T-helper 2 cell (primary cell): ENCODE measurements at regions not wholly inside any gene's neighbourhood (a gene's known extent, or its start where the extent isn't known, plus 50 kb on each side); places are given as distances from the start of the nearest gene placed in this dataset.
"Not testable (repeated sequence)": the region's sequence is repeated elsewhere in the genome, so short reads cannot be mapped to it uniquely, and the experiment has no call there.

Experiments
- DNase-seq, 5 experiments: peaks; one replicate each; pipeline versions ENCODE4 v3.0.0 to v3.0.0-alpha.2; 2012 to 2022

DNA sequence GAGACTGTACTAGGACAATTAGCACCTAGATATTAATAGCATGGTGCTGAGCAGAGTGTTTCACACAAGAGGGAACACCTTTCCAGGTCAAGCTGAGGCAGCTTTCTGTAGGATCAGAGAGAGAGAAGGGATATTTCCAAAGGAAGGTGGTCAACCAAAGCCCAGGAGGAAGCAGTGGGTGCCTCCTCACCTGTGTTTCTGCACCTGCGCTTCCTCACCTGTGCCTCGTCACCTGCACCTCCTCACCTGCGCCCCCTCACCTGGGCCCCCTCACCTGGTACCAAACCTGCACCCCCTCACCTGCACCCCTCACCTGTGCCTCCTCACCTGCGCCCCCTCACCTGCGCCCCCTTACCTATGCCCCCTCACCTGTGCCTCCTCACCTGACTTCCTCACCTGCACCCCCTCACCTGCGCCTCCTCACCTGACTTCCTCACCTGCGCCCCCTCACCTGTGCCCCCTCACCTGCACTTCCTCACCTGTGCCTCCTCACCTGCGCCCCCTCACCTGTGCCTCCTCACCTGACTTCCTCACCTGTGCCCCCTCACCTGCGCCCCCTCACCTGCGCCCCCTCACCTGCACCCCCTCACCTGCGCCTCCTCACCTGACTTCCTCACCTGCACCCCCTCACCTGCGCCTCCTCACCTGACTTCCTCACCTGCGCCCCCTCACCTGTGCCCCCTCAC is 67.9 kb downstream of the TTLL2 start:
- peak in 1 of 5 experiments; percentile 5 for DNase-seq

DNA sequence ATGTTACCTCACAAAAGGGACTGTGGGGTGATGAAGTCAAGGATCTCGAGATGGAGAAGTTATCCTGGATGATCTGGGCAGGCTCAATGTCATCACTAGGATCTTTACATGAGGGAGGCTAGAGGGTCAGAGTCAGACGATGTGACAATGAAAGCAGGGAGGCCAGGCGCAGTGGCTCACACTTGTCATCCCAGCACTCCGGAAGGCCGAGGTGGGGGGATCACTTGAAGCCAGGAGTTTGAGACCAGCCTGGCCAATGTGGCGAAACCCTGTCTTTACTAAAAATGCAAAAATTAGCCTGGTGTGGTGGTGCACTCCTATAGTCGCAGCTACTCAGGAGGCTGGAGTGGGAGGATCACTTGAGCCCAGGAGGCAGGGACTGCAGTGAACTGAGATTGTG is 68.8 kb downstream of the TTLL2 start:
- DNase-seq: no peak

DNA sequence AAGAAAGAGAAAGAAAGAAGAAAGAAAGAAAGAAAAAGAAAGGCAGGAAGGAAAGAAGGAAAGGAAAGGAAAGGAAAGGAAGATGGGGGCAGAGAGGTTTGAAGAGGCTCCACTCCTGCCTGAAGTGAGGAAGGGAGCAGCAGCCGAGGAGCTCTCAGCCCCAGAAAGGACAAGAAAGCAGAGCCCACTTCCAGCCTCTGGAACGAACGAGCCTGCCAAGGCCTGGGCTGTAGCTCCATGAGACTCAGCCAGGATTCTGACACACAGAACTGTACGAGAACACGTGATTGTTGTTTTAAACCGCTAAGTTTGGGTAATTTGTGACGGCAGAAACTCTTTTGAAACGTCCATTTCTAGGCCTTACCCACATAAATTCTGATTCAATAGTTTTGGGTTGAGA is 69.5 kb downstream of the TTLL2 start:
- no peak for DNase-seq

DNA sequence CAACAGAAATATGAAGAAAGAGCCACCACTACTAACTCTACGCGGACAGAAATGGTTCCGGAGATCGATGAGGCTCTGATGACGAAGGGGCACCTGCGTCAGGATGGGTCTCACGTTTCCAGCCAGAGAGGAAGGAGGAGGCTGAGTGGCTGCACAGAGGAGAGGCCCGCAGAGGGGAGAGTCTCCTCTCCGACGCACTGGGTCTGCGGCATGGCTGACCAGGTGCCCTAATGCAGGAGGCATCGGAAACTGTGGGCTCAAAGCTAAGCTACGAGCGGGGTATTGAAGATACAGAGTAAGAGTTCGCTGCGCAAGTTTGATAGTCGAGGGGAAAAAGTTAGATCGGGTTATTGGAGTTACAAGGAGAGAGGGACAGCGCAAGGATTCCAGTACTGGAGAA is 69.9 kb downstream of the TTLL2 start:
- no peak for DNase-seq

DNA sequence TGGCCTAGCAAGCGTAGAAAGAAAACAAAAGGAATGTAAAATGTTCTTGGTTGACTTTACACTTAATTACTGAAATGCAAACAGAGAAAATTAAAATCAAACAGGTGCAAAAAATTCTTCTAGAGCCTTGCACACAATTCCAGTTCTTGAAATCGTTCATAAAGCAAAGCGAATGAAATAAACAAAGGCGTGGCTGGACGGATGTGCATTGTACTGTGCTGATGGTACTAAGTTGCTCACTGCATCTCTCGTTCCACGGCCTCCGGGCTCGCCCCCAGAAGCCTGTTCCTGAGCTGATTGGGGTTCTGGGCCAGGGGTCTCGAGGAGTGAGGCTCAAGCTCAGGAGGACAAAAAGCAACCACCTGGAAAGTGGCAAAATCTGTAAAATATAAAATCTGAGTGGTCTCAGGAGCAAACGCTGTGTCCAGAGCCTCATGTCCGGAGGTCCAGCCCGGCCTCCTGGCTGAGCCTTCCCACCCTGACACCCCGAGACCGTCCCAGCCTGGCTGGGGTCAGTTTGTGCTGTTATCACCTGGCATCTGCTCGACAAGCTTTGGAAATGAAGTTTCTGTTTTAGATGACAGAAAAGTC is 71.3 kb downstream of the TTLL2 start:
- DNase-seq: no peak

DNA sequence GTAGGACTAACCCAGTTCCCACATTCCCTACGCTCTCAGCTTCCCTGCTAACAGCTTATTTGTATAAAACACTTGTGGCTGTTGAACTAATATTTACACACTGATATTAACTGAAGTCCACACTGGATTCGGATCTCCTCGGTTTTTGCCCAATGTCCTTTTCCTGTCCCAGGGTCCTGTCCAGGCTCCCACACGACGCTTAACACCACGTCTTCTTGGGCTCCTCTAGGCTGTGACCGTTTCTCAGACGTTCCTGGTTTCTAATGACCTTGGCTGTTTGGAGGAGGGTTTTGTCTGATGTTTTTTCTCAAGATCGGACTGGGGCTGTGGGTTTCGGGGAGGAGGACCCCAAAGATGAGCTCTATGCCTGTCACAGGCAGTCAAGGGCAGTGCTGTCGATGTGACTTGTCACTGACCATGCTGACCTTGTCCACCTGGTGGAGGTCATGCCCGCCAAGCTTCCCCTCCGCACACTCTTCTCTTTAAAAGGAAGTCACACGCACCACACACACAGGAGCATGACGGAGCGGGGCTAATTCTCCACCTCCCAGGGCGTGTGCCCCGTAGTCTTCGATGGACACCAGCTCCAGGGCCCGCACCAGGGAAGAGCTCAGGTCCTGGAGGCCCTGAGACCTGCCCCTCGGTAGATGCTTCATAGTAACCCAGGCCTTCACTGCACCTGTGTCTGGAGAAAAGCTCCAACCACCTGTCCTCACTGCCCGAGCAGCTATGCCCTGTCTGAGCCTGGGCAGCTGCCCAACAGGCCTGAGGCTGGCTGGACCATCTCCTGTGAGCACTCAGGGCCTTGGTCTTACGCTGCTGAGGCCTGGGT is 72.0 kb downstream of the TTLL2 start:
- no peak for DNase-seq

DNA sequence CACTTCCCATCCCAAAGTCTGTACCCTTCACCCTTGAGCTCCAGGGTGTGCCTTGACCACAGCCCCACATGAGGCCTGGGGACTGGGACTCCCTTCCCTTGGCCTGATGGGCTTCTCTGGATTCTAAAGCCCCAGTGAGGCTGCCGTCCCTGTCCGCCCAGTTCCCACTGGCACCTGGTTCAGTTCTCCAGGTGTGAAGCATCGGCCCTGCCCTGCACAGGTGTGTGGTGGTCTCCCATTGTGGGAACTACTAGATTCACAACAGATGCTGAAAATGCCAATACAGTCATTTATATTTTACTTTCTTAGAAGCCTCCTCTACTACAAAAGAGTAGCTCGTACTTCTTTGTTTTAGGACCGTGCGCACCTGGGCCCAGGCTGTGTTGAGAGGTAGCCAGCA is 72.8 kb downstream of the TTLL2 start:
- DNase-seq: no peak

DNA sequence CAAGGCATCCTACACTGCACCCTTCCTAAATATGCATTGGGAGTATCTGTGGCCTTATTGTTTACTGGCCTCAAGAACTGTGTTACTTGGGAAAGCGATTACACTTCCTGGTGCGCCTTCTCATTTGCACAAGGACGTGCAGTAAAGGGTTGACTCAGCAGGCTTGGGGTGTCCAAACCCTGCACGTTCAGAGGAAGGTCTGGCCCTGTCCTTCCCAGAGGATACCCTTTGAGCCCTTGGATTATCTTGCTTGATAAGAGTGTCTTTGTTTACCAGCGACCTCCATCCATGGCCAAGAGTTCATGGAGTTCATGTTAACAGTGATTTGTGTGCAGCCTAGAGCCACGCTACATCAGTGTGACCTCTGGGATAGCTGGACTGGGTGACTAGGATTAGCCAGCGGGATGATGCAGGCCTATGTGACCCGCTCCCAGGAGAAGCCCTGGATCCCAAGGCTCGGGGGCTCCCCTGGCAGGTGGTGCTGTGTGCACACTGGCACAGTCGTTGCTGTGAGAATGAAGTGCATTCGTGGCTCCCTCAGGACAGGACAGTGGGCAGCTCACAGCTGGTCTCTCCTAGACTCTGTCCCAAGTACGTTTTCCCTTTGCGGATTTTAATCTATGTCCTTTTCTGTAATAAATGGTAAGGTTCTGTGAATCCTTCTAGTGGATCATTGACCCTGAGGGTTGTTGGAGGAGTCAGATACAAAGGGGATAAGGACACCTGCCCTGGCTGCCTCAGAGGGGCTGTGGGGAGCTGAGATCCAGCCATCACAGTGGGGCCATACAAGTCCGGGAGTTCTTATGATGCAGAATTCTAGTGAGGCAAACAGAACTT is 73.5 kb downstream of the TTLL2 start:
- no peak for DNase-seq

DNA sequence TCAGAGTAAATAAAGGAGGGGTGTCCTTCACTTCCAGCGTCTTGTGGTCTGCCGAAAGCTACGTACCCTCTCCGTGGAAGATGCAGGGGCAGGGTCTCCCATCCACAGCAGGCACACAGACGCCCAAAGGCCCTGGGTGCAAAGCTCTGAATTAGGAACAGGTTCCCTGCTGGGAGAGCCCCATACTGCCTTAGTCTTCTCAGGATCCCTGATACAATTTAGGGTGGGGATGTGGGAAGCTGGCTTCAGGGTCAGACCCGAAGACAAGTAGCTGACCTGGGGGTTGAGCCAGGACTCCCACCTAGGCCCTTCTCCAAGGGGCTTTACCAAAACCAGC is 74.1 kb downstream of the TTLL2 start:
- no peak for DNase-seq

DNA sequence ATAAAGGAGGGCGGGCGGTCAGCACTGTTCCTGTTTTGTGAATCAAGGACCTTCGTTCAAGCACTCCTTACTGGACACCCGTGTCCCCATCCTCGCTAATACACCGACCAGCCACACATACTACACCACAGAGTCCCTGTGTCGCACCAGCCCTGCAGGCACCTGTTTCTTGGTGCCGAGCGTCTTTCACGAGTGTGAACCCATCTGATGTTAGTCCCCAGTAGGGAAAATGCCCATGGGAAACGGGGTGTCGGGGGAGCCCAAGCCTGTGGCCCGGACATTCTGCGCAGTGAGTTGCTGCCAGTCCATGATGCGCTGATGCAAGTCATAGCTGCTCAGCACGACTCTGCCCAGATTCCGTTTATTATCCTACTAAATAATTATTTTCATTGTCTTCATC is 74.7 kb downstream of the TTLL2 start:
- no peak for DNase-seq

DNA sequence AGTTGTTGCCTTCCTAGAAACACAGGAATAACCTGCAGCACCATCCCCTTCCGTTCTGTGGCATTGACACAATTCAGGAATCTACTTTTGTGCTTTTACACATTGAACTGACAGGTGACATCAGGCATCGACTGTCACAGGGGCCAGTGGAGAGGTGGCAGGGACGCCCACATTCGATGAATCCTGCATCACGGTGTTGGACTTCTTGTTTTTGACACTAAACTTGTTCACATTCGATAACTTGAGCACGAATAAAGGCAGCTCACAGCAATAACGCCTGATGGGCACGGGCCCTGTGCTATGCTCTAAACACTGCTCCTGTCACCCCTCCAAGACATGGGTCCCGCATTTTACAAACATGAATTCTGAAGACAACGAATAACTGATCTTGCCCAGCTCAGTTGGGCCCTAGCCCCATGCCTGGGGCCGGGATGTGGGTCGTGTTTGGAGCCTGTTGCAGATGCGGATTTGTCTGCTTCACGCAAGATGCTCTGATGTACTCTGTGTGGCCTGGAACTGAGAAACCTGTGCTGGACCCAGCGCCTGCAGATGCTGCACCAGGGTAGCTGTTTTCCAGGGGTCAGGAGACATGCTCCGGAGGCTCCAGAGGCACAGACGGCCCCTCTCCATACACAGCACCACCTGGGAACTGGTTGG is 75.7 kb downstream of the TTLL2 start:
- no peak for DNase-seq

DNA sequence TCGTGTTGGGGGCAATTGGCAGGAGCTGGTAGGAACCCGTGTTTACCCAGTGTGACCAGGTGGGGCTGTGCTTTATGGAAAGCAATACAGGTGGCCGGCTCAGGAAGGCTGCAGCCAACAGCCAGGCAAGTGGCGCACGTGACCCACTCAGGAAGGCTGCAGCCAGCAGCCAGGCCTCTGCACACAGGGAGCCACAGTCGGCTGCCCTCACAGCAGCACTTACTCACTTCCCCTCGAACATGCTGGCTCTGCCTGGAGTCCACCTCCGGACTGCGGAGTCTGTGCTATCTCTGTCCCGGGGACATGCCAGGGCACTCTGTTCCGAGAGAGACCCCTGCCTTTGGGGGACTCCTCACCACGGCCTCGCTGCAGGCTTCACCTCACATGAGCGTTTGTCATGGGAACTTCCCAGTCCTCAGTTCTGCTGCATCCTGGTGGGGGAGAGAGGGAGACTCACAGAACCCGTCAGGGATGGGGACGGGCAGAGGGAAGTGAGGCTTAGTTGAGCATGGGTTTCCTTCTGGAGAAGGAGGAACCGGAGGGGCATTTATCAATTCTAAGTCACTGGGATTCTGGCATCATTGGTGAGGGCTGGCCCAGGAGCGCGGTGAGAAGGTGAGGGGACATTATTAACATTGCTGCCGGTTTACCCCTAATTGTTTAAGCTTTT is 76.8 kb downstream of the TTLL2 start:
- no peak for DNase-seq

DNA sequence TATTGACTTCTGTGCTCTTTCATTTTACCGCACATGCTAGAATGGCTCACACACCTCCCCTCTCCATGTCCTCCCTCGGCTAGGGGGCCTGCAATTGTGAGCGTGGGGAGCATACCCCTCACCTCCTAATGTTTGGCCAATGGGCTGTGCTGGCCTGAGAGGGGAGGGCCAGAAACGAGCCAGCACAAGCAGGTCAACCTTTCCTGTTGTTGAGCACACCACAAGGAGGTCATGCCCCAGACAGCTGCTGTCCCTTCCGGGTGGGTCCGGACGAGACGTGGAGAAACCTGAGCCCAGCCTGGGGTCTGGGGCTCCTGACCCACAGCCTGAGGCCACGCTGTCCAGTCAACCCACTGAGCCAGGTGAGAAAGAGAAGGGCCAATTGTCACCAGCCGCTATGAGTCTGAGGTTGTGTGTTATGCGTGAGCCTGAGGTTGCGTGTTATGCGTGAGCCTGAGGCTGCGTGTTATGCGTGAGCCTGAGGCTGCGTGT is 77.4 kb downstream of the TTLL2 start:
- no peak for DNase-seq

DNA sequence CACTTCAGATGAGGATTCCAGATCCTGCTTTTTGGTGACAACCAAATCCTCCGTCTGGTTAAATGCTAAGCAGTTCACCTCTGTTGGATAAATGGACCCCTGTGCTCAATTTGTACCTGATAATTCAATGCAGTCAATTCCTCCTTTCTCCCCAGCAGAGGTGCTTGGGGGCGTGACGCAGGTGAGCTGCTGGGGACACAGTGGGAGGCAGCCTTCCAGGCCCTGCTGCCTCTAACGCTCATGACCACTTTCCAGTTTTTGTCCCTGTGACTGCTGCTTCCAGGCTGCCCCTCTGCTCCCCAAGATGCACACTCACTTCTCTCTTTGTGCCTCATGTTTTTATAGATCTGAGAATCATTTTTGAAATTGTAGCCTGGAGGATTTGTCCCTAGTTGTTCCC is 78.5 kb downstream of the TTLL2 start:
- no peak for DNase-seq

DNA sequence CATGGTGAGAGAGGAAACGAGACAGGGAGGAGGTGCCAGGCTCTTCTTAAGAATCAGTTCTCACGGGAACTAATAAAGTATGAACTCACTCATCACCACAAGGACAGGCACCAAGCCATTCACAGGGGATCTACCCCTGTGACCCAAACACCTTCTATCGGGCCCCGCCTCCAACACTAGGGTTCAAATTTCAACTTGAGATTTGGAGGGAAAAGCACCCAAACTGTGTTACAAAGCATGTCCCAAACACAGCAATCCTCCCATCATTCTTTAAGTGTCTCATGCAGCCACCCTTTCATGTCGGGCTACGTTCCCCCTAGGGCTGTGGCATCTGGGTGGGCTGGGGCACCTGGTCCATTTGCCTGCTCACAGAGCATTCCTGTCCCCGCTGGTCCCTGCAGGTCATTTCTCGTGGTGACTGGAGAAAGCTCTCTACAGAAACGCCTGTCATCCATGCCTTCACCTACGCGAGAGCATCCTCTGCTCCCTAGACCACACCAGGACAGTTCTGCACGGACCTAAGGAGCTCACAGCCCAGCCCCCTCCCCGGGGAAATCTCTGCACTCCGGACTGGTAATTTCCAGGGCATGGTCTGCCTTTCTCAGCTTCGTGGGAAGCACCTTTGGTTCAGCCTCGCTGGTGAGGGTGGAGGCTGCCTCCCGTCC is 79.6 kb downstream of the TTLL2 start:
- DNase-seq: no peak

DNA sequence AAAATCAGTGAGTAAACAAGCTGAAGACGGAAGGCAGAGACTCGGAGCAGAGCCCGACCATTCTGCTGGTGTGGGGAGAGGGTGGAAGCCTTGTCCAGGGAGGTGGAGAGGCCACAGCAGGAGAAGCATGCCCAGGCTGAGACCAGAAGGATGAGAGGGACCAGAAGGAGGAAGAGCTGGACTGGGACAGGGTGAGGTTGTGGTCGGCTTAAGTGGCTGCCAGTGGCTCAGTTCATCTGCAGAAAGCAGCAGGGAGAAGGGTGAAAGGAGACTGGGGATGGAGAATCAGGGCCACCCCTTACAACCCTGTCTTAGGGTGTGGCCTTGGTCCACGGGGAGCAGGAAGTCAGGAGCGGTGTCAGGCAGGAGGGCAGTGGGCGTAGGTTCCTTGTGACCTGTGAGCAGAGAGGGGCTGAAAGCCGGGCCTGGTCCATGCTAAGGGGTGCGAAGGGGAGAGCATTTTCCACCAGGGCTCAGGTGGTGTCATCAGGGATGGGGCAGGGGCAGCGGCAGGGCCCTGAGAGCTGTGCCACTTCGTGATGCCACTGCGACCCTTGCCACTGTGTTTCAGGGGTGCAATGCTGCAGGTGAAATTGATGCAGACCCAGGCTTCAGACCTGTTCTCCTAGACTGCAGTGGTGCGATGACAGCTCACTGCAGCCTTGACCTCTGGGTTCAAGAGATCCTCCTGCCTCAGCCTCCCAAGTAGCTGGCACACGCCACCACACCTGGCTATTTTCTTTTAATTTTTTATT is 81.1 kb downstream of the TTLL2 start:
- DNase-seq: no peak

DNA sequence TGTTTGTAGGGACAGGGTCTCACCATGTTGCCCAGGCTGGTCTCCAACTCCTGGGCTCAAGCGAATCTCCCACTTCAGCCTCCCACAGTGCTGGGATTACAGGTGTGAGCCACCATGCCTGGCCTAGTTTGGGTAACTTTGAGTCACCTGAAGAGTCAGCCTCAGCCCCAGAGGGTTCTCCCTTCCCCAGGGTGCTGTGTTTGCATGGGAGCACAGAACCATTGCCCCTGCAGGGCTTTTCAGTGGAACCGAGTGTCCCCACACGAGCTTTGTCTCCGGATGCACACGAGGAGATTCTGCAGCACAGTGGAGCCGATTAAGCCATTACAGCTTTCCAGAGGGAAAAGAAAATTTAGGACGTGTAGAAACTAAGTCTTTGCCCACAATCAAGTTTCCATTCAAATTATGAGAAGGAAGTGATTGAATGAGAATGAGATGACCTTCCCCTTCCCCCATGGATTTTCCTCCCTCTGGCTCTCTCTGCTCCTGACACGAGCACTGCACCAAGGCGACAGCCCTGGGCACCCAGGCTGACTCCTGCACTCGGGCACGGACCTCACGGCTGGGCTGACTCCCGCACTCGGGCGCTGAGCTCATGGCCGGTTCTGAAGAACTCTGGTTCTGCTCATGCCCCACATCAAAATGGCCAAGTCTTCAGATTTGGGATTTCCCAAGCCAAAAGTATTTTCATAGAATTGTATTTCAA is 81.8 kb downstream of the TTLL2 start:
- DNase-seq: not testable (repeated sequence)

DNA sequence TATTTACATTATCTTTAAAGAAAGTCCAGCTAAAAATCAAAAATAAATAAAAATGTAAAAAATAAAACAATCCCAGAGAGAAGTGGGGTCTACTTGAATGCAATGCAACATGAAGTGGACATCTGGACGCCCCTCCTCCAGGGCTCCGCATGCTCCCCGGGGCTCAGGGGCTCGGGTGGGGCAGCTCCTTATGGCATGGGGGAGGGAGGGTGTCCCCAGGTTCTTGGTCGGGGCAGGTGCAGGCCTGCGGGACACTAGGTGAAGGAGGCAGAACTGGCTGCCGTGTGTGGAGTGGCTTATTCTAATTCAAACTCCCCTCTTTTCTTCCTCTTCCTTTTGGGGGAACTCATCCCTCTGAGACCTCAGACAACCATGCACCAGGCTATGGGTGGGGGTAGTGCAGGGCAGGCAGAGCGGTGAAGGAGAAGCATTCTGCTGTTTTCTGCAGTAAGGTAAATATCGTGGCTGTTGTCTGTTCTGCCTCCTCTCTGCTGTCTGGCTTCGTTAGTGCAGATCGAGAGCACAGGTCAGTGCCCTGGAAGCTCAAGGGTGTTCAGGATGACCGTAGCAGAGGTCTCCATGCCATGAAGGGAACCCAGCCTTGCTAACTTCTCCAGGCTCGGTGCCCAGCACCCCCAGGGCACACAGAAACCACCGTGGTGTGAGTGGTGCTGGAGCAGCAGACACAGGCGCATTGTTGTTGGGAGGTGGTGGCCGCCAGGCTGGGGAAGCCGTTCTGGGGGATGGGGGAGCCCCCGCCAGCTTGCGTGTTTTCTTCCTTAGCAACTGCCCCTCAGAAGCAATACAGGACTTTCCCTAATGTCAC is 82.6 kb downstream of the TTLL2 start:
- DNase-seq: no peak
